ENCODE measurements at regions not wholly inside any gene's neighbourhood (a gene's known extent, or its start where the extent isn't known, plus 50 kb on each side); places are given as distances from the start of the nearest gene placed in this dataset.

GRCh38 chr14:106631879-106632278 is 1105.5 kb downstream of the TMEM121 start:
- TF ChIP-seq YY1 (IDR thresholded peaks at IDR 0.05; ENCODE audit: insufficient read depth, insufficient read length) (no peak), SUZ12 (IDR thresholded peaks at IDR 0.05; ENCODE audit: extremely low read depth, insufficient read depth, insufficient read length) (no peak), ZNF274 (IDR thresholded peaks at IDR 0.05; ENCODE audit: low read depth, low read length) (no peak)

Measured in NT2/D1 (cell line).